ENCODE measurements at regions not wholly inside any gene's neighbourhood (a gene's known extent, or its start where the extent isn't known, plus 50 kb on each side); places are given as distances from the start of the nearest gene placed in this dataset.
A peak's percentile ranks its signal among the peaks of the same experiment; 100 is the strongest.

DNA sequence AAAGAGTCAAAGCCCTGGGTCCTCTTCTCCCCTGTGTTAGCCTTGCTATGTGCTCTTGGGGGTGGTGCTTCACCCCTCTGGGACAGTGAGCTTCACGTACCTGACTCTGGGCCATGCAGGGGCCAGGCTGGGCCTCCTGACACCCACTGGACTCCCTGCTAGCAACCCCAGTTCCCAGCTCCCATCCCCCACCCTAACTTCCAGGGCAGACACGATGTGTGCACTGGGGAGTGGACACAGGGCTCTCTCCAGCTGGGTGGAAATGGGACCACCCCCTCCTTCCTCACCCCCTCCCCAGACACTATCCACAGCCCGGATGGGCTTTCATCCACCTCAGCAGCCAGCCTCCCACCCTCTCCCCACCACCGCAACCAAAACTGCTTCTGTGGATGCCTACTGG is 113.0 kb upstream of the ZNF479 start:
- DNase-seq (ENCODE audit: low spot score), result no peak
- TF ChIP-seq, protein P1, sequence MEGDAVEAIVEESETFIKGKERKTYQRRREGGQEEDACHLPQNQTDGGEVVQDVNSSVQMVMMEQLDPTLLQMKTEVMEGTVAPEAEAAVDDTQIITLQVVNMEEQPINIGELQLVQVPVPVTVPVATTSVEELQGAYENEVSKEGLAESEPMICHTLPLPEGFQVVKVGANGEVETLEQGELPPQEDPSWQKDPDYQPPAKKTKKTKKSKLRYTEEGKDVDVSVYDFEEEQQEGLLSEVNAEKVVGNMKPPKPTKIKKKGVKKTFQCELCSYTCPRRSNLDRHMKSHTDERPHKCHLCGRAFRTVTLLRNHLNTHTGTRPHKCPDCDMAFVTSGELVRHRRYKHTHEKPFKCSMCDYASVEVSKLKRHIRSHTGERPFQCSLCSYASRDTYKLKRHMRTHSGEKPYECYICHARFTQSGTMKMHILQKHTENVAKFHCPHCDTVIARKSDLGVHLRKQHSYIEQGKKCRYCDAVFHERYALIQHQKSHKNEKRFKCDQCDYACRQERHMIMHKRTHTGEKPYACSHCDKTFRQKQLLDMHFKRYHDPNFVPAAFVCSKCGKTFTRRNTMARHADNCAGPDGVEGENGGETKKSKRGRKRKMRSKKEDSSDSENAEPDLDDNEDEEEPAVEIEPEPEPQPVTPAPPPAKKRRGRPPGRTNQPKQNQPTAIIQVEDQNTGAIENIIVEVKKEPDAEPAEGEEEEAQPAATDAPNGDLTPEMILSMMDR (IDR thresholded peaks at IDR 0.05; ENCODE audit: extremely low read depth, insufficient read depth, missing control alignments), result no peak
- in situ Hi-C loops (cut with MboI; ENCODE audit: low pct_unique_long_range_greater_than_20kb, low sequenced_read_pairs, unreplicated experiment), result no loop called here

DNA sequence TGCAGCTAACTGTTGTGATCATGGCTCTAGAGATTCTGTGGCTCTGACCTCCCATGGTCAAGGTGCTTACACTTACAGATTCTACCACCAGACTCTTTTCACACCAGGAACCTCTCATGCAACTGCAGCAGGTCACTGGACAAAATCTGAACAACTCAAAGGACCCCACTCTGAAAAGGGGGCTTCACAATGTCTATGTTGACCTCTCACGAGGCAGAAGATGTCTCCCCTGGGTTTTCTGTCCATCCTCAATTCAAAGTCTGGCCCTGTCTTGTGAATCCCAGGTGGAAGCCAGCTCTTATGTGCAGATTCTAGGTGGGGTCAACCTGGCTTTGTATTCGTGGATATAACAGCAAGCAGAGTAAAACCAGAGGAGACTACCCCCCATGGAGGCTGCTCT is 118.6 kb upstream of the ZNF479 start:
- DNase-seq (ENCODE audit: low spot score), result no peak
- TF ChIP-seq, protein P1 (IDR thresholded peaks at IDR 0.05; ENCODE audit: extremely low read depth, insufficient read depth, missing control alignments), result no peak
- in situ Hi-C loops (cut with MboI; ENCODE audit: low pct_unique_long_range_greater_than_20kb, low sequenced_read_pairs, unreplicated experiment), result no loop called here

DNA sequence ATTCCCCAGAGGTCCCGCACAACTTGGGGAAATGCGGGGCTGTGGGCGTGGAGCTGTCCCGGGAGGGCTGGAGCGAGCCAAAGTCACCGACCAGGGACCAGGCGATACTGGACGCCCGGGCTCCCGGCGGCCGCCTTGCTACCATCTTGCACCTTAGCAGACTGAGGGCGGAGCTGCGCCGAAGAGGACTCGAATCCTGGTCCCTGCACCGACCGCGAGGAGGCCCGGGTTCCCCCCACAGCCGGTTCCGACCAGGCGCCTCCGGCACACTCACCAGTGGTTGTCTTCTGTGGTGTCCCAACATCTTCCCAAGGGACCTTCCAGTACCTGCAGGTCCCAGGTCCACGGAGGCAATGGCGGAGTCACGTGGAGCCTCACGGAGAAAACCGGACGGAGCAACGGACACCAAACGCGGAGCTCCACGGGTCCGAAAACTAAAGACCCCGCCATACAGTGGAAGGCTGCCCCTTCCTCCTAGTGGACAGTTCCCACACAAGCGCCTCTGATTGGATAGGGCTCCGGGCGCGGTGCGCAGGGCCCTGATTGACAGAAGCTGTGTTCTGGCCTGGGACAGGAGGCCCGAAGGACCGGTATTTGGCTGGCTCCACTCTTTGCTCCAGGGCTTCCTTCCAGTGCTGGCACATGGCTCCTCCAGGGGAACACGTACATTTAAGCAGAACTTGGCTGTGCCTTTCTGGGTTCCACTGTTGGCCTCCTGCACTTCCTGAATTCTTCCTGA is 124.6 kb upstream of the ZNF479 start:
- TF ChIP-seq, protein P1 (IDR thresholded peaks at IDR 0.05; ENCODE audit: extremely low read depth, insufficient read depth, missing control alignments), result no peak
- in situ Hi-C loops (cut with MboI; ENCODE audit: low pct_unique_long_range_greater_than_20kb, low sequenced_read_pairs, unreplicated experiment), result no loop called here
- DNase-seq (ENCODE audit: low spot score), result no peak

- no peak for DNase-seq (ENCODE audit: low spot score)
- in situ Hi-C loops (cut with MboI; ENCODE audit: low pct_unique_long_range_greater_than_20kb, low sequenced_read_pairs, unreplicated experiment), result no loop called here
- TF ChIP-seq, protein P1 (IDR thresholded peaks at IDR 0.05; ENCODE audit: extremely low read depth, insufficient read depth, missing control alignments), result no peak
These were observed 142.5 kb upstream of the ZNF479 start for GRCh38 chr7:57274535-57275283.

GRCh38 chr7:57300747-57301146 is 149.2 kb upstream of the ZNF716 start:
- TF ChIP-seq, protein P1 (IDR thresholded peaks at IDR 0.05; ENCODE audit: extremely low read depth, insufficient read depth, missing control alignments), result no peak
- in situ Hi-C loops (cut with MboI; ENCODE audit: low pct_unique_long_range_greater_than_20kb, low sequenced_read_pairs, unreplicated experiment), result no loop called here
- no peak for DNase-seq (ENCODE audit: low spot score)

DNA sequence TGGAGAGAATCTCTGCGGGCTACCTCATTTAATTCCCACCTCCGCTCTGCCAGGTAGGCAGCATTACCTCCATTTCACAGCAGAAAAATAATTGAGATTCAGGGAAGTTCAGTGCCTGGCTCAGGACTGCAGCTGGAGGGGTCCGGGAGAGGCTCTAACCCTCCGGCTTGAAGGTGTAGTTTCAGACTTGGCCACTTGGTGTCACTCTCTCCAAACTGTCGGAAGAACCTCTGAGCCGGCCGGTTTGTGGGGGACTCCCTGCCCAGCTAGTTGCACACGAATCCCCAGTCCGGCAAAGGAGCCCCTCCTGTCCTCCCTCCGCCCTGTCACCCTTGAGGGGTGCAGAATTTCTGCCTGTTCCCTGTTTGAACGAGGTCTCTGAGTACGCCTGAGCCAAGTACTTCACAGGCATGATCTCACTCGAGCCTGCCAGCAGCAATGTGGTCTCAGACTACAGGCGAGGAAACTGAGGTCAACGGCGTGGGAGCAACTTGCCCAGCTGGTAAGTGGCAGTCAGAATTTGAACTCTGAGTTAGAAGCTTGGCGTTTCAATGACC is 144.7 kb upstream of the ZNF716 start:
- TF ChIP-seq, protein P1 (IDR thresholded peaks at IDR 0.05; ENCODE audit: extremely low read depth, insufficient read depth, missing control alignments), result peak; percentile 16
- DNase-seq (ENCODE audit: low spot score), result no peak
- in situ Hi-C loops (cut with MboI; ENCODE audit: low pct_unique_long_range_greater_than_20kb, low sequenced_read_pairs, unreplicated experiment), result no loop called here
